B cell (primary cell): ENCODE measurements at regions not wholly inside any gene's neighbourhood (a gene's known extent, or its start where the extent isn't known, plus 50 kb on each side); places are given as distances from the start of the nearest gene placed in this dataset.
"Not testable (repeated sequence)": the region's sequence is repeated elsewhere in the genome, so short reads cannot be mapped to it uniquely, and the experiment has no call there.

ENCODE experiments used
- ATAC-seq: fragments of 200-7000 bp; cut with Tn5 transposase; one replicate; pipeline ENCODE4 v1.10.0; 2021; ENCODE audit warnings: low read depth, mild to moderate bottlenecking, moderate number of reproducible peaks, moderate library complexity
- CTCF ChIA-PET: fragments of 350-600 bp; sonication (Branson Sonifier 250); formaldehyde crosslinking; loops from one replicate; lab custom pipeline; 2021; ENCODE audit warnings: antibody characterized with exemption, inconsistent platforms; lab: Charles Lee
- POLR2A ChIA-PET: fragments of 350-600 bp; sonication (Branson Sonifier 250); formaldehyde crosslinking; loops from one replicate; lab custom pipeline; 2021; ENCODE audit warnings: antibody characterized with exemption; lab: Charles Lee
- DNase-seq: peaks from one replicate; pipeline ENCODE4 v3.0.0; 2013
- H2AFZ ChIP-seq: 2 replicates; pipeline ENCODE4 v1.6.1; 2012; ENCODE audit warnings: mild to moderate bottlenecking, low read depth, low read length; ENCODE audit not compliant: insufficient read depth, poor library complexity, severe bottlenecking
- H3K27ac ChIP-seq, 2 donors: 1 replicate in 1 of 2; 2 replicates in 1 of 2; pipeline ENCODE4 v1.5.1; 2012 to 2013; ENCODE audit warnings: low read length in 2 of 2, mild to moderate bottlenecking in 2 of 2, moderate library complexity in 1 of 2
- H3K27me3 ChIP-seq, 4 experiments: fragments of 200-600 bp in 1 of 4; sonication (generic) in 1 of 4; replicated peaks in 1 of 4; 1 replicate in 2 of 4; 2 replicates in 2 of 4; pipeline versions ENCODE4 v1.6.1 to v1.7.0; 2013 to 2016; ENCODE audit warnings: low read length in 3 of 4, mild to moderate bottlenecking in 2 of 4, mixed read lengths in 1 of 4, moderate library complexity in 1 of 4; ENCODE audit not compliant: insufficient read depth in 4 of 4, control insufficient read depth in 3 of 4; ENCODE audit errors: control extremely low read depth in 1 of 4
- H3K36me3 ChIP-seq, 2 experiments: replicated peaks in 1 of 2; 1 replicate in 1 of 2; 2 replicates in 1 of 2; pipeline versions ENCODE4 v1.6.1 to v1.7.1; 2013; ENCODE audit warnings: low read length in 1 of 2; ENCODE audit not compliant: insufficient read depth in 2 of 2, control insufficient read depth in 1 of 2; ENCODE audit errors: control extremely low read depth in 1 of 2, extremely low read depth in 1 of 2
- H3K4me1 ChIP-seq, 2 donors: fragments of 200-600 bp in 1 of 2; sonication (generic) in 1 of 2; 1 replicate in 1 of 2; 2 replicates in 1 of 2; pipeline versions ENCODE4 v1.5.1 to v1.6.1; 2013 to 2017; ENCODE audit warnings: low read length in 2 of 2; ENCODE audit not compliant: control insufficient read depth in 2 of 2, insufficient read depth in 2 of 2
- H3K4me2 ChIP-seq: replicated peaks from 2 replicates; pipeline ENCODE3; 2012; ENCODE audit warnings: mild to moderate bottlenecking, low read depth, low read length; ENCODE audit not compliant: poor library complexity, severe bottlenecking
- H3K4me3 ChIP-seq, 5 experiments: fragments of 200-600 bp in 1 of 5; sonication (generic) in 1 of 5; 1 replicate in 3 of 5; 2 replicates in 2 of 5; pipeline versions ENCODE4 v1.5.1 to v1.7.0; 2011 to 2016; ENCODE audit warnings: low read length in 4 of 5, mild to moderate bottlenecking in 4 of 5, low read depth in 2 of 5, control low read depth in 1 of 5, moderate library complexity in 1 of 5; ENCODE audit not compliant: insufficient read depth in 1 of 5; ENCODE audit errors: control extremely low read depth in 1 of 5, extremely low read depth in 1 of 5
- H3K79me2 ChIP-seq: fragments of 200-600 bp; sonication (generic); one replicate; pipeline ENCODE4 v1.6.0; 2016; ENCODE audit warnings: low read length; ENCODE audit not compliant: control insufficient read depth, insufficient read depth
- H3K9ac ChIP-seq: fragments of 200-600 bp; sonication (generic); 2 replicates; pipeline ENCODE4 v1.6.1; 2017; ENCODE audit warnings: mild to moderate bottlenecking, low read length, moderate library complexity
- H3K9me3 ChIP-seq, 3 donors: one replicate each; pipeline versions ENCODE4 v1.6.1 to v1.7.1; 2013; ENCODE audit warnings: low read length in 2 of 3; ENCODE audit not compliant: control insufficient read depth in 2 of 3, insufficient read depth in 1 of 3; ENCODE audit errors: control extremely low read depth in 1 of 3
- H4K20me1 ChIP-seq: 2 replicates; pipeline ENCODE4 v1.6.0; 2012; ENCODE audit warnings: mild to moderate bottlenecking, low read length; ENCODE audit not compliant: insufficient read depth, control insufficient read depth, poor library complexity, severe bottlenecking
- H3K27ac Mint-ChIP-seq: one replicate; pipeline ENCODE4 v1.8.0; 2021; ENCODE audit warnings: mixed read lengths
- H3K27me3 Mint-ChIP-seq: one replicate; pipeline ENCODE4 v1.8.0; 2021; ENCODE audit warnings: mixed read lengths
- H3K4me1 Mint-ChIP-seq: one replicate; pipeline ENCODE4 v1.8.0; 2021; ENCODE audit warnings: mixed read lengths
- H3K4me3 Mint-ChIP-seq: one replicate; pipeline ENCODE4 v1.8.0; 2021; ENCODE audit warnings: mixed read lengths
- H3K9me3 Mint-ChIP-seq: one replicate; pipeline ENCODE4 v1.8.0; 2022; ENCODE audit warnings: mixed read lengths; ENCODE audit not compliant: insufficient read depth
- CTCF ChIP-seq: fragments of 200-600 bp; IDR thresholded peaks from one replicate; pipeline ENCODE4 v1.8.0; 2022; ENCODE audit warnings: antibody characterized with exemption, mild to moderate bottlenecking
- EZH2 ChIP-seq: IDR thresholded peaks from 2 replicates; pipeline ENCODE4 v1.6.1; 2012; ENCODE audit warnings: borderline replicate concordance, low read depth, mild to moderate bottlenecking, moderate library complexity, low read length; ENCODE audit not compliant: insufficient read depth, poor library complexity, severe bottlenecking
- WGBS: methylation state at CpG from one replicate; pipeline ENCODE4 v1.1.5; 2013; ENCODE audit warnings: missing lambda C conversion rate; ENCODE audit not compliant: insufficient coverage; 5-methylcytosine and 5-hydroxymethylcytosine counted together
- intact Hi-C: fragments of 100-400 bp; cut with micrococcal nuclease; formaldehyde crosslinking; loops from one replicate; pipeline ENCODE4 v1.10.0; 2022

GRCh38 chr11:109680127-109680526 lies 258.1 kb downstream of the C11orf87 start:
- H3K4me3 Mint-ChIP-seq = no peak overlapping the region
- TF ChIP-seq EZH2 (no peak), CTCF (no peak)
- intact Hi-C loops = no loop called here
- no peak overlapping the region for H3K4me3 ChIP-seq
- H3K27ac Mint-ChIP-seq = no peak overlapping the region
- H3K27me3 Mint-ChIP-seq = no peaks in the 10 kb centered on the region
- no peak overlapping the region for H3K4me2 ChIP-seq
- H4K20me1 ChIP-seq = no peaks in the 10 kb centered on the region
- no peak overlapping the region for H3K9ac ChIP-seq
- CTCF ChIA-PET = no interaction called here
- H3K27me3 ChIP-seq = no peaks in the 10 kb centered on the region
- POLR2A ChIA-PET = no interaction called here
- H3K27ac ChIP-seq = no peak overlapping the region
- H3K4me1 Mint-ChIP-seq = no peaks in the 10 kb centered on the region
- no peak overlapping the region for H2AFZ ChIP-seq
- H3K9me3 ChIP-seq = no peaks in the 10 kb centered on the region
- no peaks in the 10 kb centered on the region for H3K9me3 Mint-ChIP-seq
- ATAC-seq (no peak), DNase-seq (no peak)
- H3K36me3 ChIP-seq = no peaks in the 10 kb centered on the region
- no peaks in the 10 kb centered on the region for H3K4me1 ChIP-seq
- H3K79me2 ChIP-seq = no peaks in the 10 kb centered on the region

GRCh38 chr11:109682788-109683187 lies 260.8 kb downstream of the C11orf87 start:
- H3K4me1 Mint-ChIP-seq, H3K27me3 ChIP-seq, H3K4me2 ChIP-seq, intact Hi-C loops, H3K4me3 Mint-ChIP-seq, H3K9me3 Mint-ChIP-seq, H3K27me3 Mint-ChIP-seq, H3K27ac Mint-ChIP-seq, H2AFZ ChIP-seq, DNase-seq, H3K9me3 ChIP-seq, POLR2A ChIA-PET, H3K27ac ChIP-seq, H3K4me3 ChIP-seq, H3K9ac ChIP-seq, H3K79me2 ChIP-seq, CTCF ChIA-PET, ATAC-seq, H4K20me1 ChIP-seq, H3K36me3 ChIP-seq, H3K4me1 ChIP-seq: not testable (repeated sequence)
- no CpG with 5 or more reads among the region's 1 CpG for WGBS
